Coronary artery (tissue), 2 donors: ENCODE measurements at regions not wholly inside any gene's neighbourhood (a gene's known extent, or its start where the extent isn't known, plus 50 kb on each side); places are given as distances from the start of the nearest gene placed in this dataset.
A peak's percentile ranks its signal among the peaks of the same experiment; 100 is the strongest.
"Not testable (repeated sequence)": the region's sequence is repeated elsewhere in the genome, so short reads cannot be mapped to it uniquely, and the experiment has no call there.

Source experiments
- DNase-seq: peaks from one replicate; pipeline ENCODE4 v3.0.0-alpha.2; 2017; ENCODE audit warnings: low spot score
- H3K27ac ChIP-seq, 2 donors: fragments of 200-600 bp; sonication (generic); one replicate each; pipeline ENCODE4 v1.5.1; 2016 to 2019
- H3K4me3 ChIP-seq: fragments of 200-600 bp; sonication (generic); 2 replicates; pipeline ENCODE4 v1.5.1; 2016; ENCODE audit warnings: mild to moderate bottlenecking, moderate library complexity
- TF ChIP-seq, protein P1 (sequence below): fragments of 200-600 bp; sonication (generic); IDR thresholded peaks from one replicate; pipeline ENCODE4 v1.5.1; 2019; ENCODE audit warnings: antibody characterized with exemption

DNA sequence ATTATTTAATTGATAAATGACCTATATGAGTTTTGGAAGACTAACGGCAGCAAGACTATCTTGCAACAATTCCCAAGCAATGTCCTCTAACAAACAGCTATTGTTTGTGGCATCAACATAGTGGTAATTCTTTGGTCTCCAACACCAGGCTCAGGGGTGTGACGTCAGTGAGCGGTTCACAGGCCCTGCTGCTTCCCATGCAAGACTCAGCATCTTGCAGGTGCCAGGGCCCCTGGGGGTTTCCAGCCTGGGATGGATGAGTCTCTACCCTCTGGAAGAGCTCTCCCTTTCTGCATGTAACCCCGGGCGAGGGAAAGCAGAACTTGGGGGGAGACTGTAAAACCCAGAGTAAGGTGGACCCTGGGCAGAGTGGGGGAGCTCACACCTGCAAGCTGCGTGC, 164.7 kb downstream of the ACTR3B start:
- TF ChIP-seq, protein P1, sequence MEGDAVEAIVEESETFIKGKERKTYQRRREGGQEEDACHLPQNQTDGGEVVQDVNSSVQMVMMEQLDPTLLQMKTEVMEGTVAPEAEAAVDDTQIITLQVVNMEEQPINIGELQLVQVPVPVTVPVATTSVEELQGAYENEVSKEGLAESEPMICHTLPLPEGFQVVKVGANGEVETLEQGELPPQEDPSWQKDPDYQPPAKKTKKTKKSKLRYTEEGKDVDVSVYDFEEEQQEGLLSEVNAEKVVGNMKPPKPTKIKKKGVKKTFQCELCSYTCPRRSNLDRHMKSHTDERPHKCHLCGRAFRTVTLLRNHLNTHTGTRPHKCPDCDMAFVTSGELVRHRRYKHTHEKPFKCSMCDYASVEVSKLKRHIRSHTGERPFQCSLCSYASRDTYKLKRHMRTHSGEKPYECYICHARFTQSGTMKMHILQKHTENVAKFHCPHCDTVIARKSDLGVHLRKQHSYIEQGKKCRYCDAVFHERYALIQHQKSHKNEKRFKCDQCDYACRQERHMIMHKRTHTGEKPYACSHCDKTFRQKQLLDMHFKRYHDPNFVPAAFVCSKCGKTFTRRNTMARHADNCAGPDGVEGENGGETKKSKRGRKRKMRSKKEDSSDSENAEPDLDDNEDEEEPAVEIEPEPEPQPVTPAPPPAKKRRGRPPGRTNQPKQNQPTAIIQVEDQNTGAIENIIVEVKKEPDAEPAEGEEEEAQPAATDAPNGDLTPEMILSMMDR = no peak
- Histone ChIP-seq H3K4me3 (no peak overlapping the region), H3K27ac (no peak overlapping the region)
- DNase-seq = no peak

DNA sequence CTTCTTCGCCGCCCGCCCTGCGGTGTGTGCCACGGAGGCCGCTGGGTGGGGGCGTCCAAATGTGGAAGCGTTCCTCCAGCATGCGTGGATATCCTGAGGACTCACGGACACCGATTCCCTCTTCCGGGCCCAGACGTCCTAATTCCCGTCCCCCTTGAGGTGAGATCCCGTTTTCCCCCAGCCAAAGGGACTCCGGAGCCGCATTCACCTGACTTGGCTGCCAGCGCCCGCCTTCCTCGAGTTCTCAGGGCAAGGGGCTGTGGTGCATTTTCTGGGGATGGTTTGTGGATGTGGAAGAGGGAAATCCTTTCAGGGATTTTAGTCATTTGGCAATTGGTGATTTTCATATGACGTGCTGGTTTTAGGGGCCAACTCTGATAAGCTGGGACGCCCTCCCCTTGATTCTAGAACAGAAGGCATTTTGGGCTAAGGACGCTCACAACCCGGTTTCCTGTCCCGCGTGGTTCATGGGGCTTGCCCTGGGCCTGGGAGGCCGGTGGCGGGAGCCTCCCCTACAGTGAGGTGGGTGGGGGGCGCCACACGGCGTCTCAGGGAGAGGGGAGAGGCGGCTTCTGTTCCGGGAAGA, 165.4 kb downstream of the ACTR3B start:
- TF ChIP-seq, protein P1 = no peak
- no peak for DNase-seq
- H3K4me3 ChIP-seq = peak overlapping the region; percentile 47
- no peak overlapping the region for H3K27ac ChIP-seq

DNA sequence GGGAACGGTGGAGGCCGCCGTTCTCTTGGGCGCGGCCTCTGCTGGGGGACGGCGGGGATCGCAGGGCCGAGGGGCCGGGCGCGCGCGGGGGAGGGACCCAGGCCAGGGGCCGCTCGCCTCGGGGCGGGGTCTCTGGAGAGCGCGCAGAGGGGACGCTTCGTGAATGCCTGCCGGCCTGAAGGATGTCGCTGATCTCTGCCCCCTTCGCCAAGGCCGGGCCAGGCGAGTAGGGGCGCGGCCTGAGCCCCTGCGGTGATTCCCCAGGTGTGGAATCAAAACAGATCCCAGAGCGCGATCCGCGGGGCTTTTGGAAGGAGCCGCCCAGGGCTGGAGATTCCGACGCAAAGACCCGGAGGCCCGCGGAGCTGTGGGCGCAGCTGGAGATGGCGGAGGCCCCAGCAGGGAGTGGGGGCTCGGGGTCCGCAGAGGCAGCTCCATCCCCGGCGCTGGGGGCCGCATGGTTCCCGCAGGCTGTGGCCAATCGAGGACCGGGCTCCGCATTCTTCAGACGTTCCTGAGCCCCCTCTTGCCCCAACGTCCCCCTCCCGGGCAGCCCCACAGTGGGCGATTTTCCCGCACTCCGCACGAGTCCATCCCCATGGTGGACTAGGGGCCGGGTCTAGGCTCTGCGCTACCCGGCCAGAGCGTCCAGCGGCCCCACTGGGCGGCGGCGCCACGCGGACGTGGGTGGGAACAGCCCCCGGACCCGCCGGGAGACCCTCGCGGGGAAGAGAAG, 166.0 kb downstream of the ACTR3B start:
- Histone ChIP-seq H3K27ac (no peak overlapping the region), H3K4me3 (peak overlapping the region; percentile 47)
- TF ChIP-seq, protein P1 = no peak
- DNase-seq = no peak

DNA sequence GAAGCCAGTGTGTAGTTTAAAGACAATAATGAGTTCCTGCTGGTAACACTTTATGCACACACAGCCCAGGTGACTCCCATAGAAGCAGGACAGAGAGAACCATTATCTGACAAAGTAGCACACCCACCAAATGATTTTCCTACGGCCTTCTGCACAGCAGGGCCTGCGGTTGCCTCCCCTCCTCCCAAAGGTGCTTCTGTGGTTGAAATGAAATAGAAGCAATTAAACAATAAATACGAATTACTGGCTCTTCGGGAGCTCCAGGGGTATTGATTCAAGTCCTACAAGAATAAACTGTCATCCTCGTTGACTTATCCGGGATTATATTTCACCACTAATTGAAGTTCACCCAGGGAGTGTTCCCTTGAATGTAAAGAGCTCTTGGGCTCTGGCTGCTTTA, 172.1 kb downstream of the ACTR3B start:
- no peak for DNase-seq
- no peak overlapping the region for H3K27ac ChIP-seq
- TF ChIP-seq, protein P1 = no peak
- H3K4me3 ChIP-seq = no peak overlapping the region

DNA sequence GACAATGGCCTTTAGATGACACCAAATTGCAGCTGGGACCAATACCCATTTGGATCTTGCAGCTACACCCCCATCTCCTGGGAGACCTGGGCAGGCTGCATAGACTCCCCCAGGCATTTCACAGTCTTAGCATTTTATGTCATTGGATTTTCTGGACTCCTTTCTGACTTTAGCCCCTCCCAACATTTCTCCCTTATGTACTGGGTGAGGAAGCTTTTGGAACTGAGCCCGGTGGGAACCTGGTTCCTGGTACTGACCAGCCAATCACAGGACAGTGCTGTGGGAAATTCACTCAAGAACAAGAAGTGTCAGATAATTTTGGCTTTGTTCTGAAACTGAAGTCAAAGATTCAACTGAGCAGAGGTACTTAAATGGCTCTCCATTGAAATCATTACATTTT, 177.7 kb downstream of the ACTR3B start:
- TF ChIP-seq, protein P1 = no peak
- Histone ChIP-seq H3K27ac (no peak overlapping the region), H3K4me3 (no peak overlapping the region)
- DNase-seq = no peak

DNA sequence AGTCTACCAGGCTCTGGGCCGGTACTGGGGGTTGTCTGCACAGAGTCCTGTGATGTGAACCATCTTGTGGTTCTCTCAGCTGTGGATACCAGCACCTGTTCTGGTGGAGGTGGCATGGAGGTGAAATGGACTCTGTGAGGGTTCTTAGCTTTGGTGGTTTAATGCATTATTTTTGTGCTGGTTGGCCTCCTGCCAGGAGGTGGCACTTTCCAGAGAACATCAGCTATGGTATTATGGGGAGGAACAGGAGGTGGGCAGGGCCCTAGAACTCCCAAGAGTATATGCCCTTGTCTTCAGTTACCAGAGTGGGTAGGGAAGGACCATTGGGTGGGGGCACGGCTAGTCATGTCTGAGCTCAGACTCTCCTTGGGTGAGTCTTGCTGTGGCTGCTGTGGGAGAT, 187.1 kb downstream of the ACTR3B start:
- H3K4me3 ChIP-seq, H3K27ac ChIP-seq, DNase-seq: not testable (repeated sequence)

DNA sequence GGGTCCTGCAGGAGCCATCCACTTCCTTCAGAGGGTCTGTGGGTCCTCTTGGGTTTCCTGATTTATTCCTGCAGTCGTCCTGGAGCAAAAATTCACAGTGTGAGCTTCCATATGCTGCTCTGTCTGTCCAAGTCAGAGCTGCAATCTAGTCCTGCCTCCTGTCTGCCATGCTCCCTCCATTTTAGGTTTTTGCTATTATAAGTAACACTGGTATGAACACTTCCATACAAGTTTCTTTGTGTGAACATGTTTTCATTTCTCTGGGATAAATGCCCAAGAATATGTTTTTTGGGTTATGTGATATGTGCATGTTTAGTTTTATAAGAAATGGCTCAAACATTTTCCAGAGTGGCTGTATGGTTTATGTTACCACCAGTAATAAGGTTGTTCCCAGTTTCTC, 188.1 kb downstream of the ACTR3B start:
- no peak for DNase-seq
- Histone ChIP-seq H3K4me3 (no peak overlapping the region), H3K27ac (no peak overlapping the region)
- TF ChIP-seq, protein P1 = no peak
